Endometrial microvascular endothelial cells (primary cell): ENCODE measurements at regions not wholly inside any gene's neighbourhood (a gene's known extent, or its start where the extent isn't known, plus 50 kb on each side); places are given as distances from the start of the nearest gene placed in this dataset.

Source experiments
- in situ Hi-C: cut with HindIII; loops from 2 replicates; pipeline ENCODE4 v1.10.0; 2017; ENCODE audit warnings: low sequenced_read_pairs, low pct_unique_long_range_greater_than_20kb; ENCODE audit errors: inconsistent ontology term

- in situ Hi-C loops, result no loop called here
These were observed 2003.4 kb downstream of the MAT2B start for GRCh38 chr5:165508861-165509260.

- in situ Hi-C loops, result no loop called here
These were observed 2016.6 kb downstream of the MAT2B start for GRCh38 chr5:165521816-165522610.

GRCh38 chr5:165525271-165525670 lies 2019.9 kb downstream of the MAT2B start:
- in situ Hi-C loops, result no loop called here

GRCh38 chr5:165526357-165526756 lies 2020.9 kb downstream of the MAT2B start:
- in situ Hi-C loops, result no loop called here

- in situ Hi-C loops, result no loop called here
These were observed 2022.2 kb downstream of the MAT2B start for GRCh38 chr5:165527577-165527976.

- in situ Hi-C loops, result no loop called here
These were observed 2032.6 kb downstream of the MAT2B start for GRCh38 chr5:165538065-165538464.

- in situ Hi-C loops, result no loop called here
These were observed 2054.2 kb downstream of the MAT2B start for GRCh38 chr5:165559645-165560044.

- in situ Hi-C loops, result no loop called here
These were observed 2055.2 kb downstream of the MAT2B start for GRCh38 chr5:165560648-165561047.

- in situ Hi-C loops, result no loop called here
These were observed 2060.5 kb downstream of the MAT2B start for GRCh38 chr5:165565911-165566310.

GRCh38 chr5:165569551-165569950 lies 2064.1 kb downstream of the MAT2B start:
- in situ Hi-C loops, result no loop called here

- in situ Hi-C loops, result no loop called here
These were observed 2068.0 kb downstream of the MAT2B start for GRCh38 chr5:165573445-165573844.

- in situ Hi-C loops, result no loop called here
These were observed 2068.7 kb downstream of the MAT2B start for GRCh38 chr5:165574100-165574499.

GRCh38 chr5:165576678-165577275 lies 2071.4 kb downstream of the MAT2B start:
- in situ Hi-C loops, result no loop called here

- in situ Hi-C loops, result no loop called here
These were observed 2074.5 kb downstream of the MAT2B start for GRCh38 chr5:165579911-165580310.

GRCh38 chr5:165594693-165595092 lies 2089.3 kb downstream of the MAT2B start:
- in situ Hi-C loops, result no loop called here

- in situ Hi-C loops, result no loop called here
These were observed 2097.1 kb downstream of the MAT2B start for GRCh38 chr5:165602529-165602928.

- in situ Hi-C loops, result no loop called here
These were observed 2101.6 kb downstream of the MAT2B start for GRCh38 chr5:165607026-165607425.

- in situ Hi-C loops, result no loop called here
These were observed 2104.5 kb downstream of the MAT2B start for GRCh38 chr5:165609871-165610270.

- in situ Hi-C loops, result no loop called here
These were observed 2111.3 kb downstream of the MAT2B start for GRCh38 chr5:165616490-165617405.

- in situ Hi-C loops, result no loop called here
These were observed 2112.1 kb downstream of the MAT2B start for GRCh38 chr5:165617491-165617890.
